GM12892 (cell line): ENCODE measurements at regions not wholly inside any gene's neighbourhood (a gene's known extent, or its start where the extent isn't known, plus 50 kb on each side); places are given as distances from the start of the nearest gene placed in this dataset.

Source experiments
- POLR2A ChIP-seq: IDR thresholded peaks from 2 replicates; pipeline ENCODE4 v1.6.1; 2011; ENCODE audit warnings: low read depth, low read length, control low read depth
- POLR2AphosphoS5 ChIP-seq: IDR thresholded peaks from 2 replicates; pipeline ENCODE4 v1.6.1; 2011; ENCODE audit warnings: low read depth, low read length, control low read depth

- TF ChIP-seq POLR2A (no peak), POLR2AphosphoS5 (no peak)
Measured at GRCh38 chrX:66410806-66411205, 228.1 kb downstream of the EDA2R start.
